HCT116 (cell line): ENCODE measurements at regions not wholly inside any gene's neighbourhood (a gene's known extent, or its start where the extent isn't known, plus 50 kb on each side); places are given as distances from the start of the nearest gene placed in this dataset.

Source experiments
- ATAC-seq: fragments of 200-7000 bp; cut with Tn5 transposase; 2 replicates; pipeline ENCODE4 v1.9.1; 2020; ENCODE audit warnings: mild to moderate bottlenecking, moderate library complexity
- BruUV-seq: library from RNA; stranded (reverse); fragments of 400-500 nt; replicated peaks from 2 replicates; lab custom pipeline; 2021; lab: Mats Ljungman, UMichigan
- CTCF ChIA-PET: fragments of 300-600 bp; sonication (Branson Sonifier 250); formaldehyde crosslinking; loops from one replicate; lab custom pipeline; 2021; ENCODE audit warnings: antibody characterized with exemption; lab: Charles Lee
- POLR2A ChIA-PET: fragments of 300-600, 350-600 bp; sonication (Branson Sonifier 250); formaldehyde crosslinking; loops from one replicate; lab custom pipeline; 2021; ENCODE audit warnings: antibody characterized with exemption; lab: Charles Lee
- RAD21 ChIA-PET, 2 experiments: fragments of 300-600 bp; sonication (Branson Sonifier 250); formaldehyde crosslinking; loops; one replicate each; lab custom pipeline; 2023; ENCODE audit warnings: low total read pairs in 2 of 2; ENCODE audit not compliant: uncharacterized antibody in 2 of 2, unreplicated experiment in 2 of 2, low non-redundant PET in 1 of 2; lab: Charles Lee
- DNase-seq: peaks from one replicate; pipeline ENCODE4 v3.0.0-alpha.2; 2010; ENCODE audit warnings: low read depth, low spot score
- H2AFZ ChIP-seq: fragments of 200-600 bp; shearing (Covaris generic), sonication (generic); 2 replicates; pipeline ENCODE4 v1.6.1; 2017; ENCODE audit warnings: low read depth, mixed run types, mixed read lengths, antibody characterized with exemption, low read length; ENCODE audit not compliant: poor library complexity, severe bottlenecking
- H3K27ac ChIP-seq: 2 replicates; pipeline ENCODE4 v1.5.1; 2012; ENCODE audit warnings: low read depth, low read length
- H3K27me3 ChIP-seq: fragments of 200-600 bp; sonication (generic); 2 replicates; pipeline ENCODE4 v1.6.1; 2016; ENCODE audit warnings: mixed run types, low read length, mixed read lengths; ENCODE audit not compliant: insufficient read depth
- H3K36me3 ChIP-seq, 2 experiments: fragments of 200-500 bp in 1 of 2; fragments of 200-600 bp in 1 of 2; sonication (Bioruptor generic) in 1 of 2; sonication (generic) in 1 of 2; 2 replicates each; pipeline versions ENCODE4 v1.5.1 to v1.6.1; 2014 to 2016; ENCODE audit warnings: low read length in 2 of 2, inconsistent platforms in 1 of 2, mixed read lengths in 1 of 2, mixed run types in 1 of 2; ENCODE audit not compliant: insufficient read depth in 2 of 2, control insufficient read depth in 1 of 2
- H3K4me1 ChIP-seq, 2 experiments: fragments of 200-600 bp in 1 of 2; sonication (generic) in 1 of 2; 2 replicates each; pipeline versions ENCODE4 v1.5.1 to v1.6.1; 2012 to 2017; ENCODE audit warnings: low read length in 2 of 2, inconsistent platforms in 1 of 2, mild to moderate bottlenecking in 1 of 2, mixed read lengths in 1 of 2, mixed run types in 1 of 2, moderate library complexity in 1 of 2; ENCODE audit not compliant: insufficient read depth in 2 of 2, control insufficient read depth in 1 of 2
- H3K4me2 ChIP-seq: fragments of 200-600 bp; sonication (generic); 2 replicates; pipeline ENCODE4 v1.6.1; 2017; ENCODE audit warnings: mixed run types, low read length, mixed read lengths
- H3K4me3 ChIP-seq, 2 experiments: fragments of 200-600 bp in 1 of 2; sonication (generic) in 1 of 2; replicated peaks in 1 of 2; 2 replicates each; pipeline ENCODE4 v1.5.1; 2011 to 2016; ENCODE audit warnings: low read length in 2 of 2, control low read depth in 1 of 2, low read depth in 1 of 2, mild to moderate bottlenecking in 1 of 2, mixed read lengths in 1 of 2, mixed run types in 1 of 2
- H3K79me2 ChIP-seq: fragments of 200-600 bp; sonication (generic); 2 replicates; pipeline ENCODE4 v1.6.1; 2017; ENCODE audit warnings: mild to moderate bottlenecking, mixed run types, low read length, moderate library complexity, mixed read lengths; ENCODE audit not compliant: insufficient read depth
- H3K9ac ChIP-seq: fragments of 200-600 bp; sonication (generic); 2 replicates; pipeline ENCODE4 v1.6.1; 2016; ENCODE audit warnings: low read length, mixed read lengths
- H3K9me2 ChIP-seq: fragments of 200-600 bp; sonication (generic), shearing (Covaris generic); 2 replicates; pipeline ENCODE4 v1.6.1; 2017; ENCODE audit warnings: mixed run types, mild to moderate bottlenecking, moderate library complexity; ENCODE audit not compliant: insufficient read depth
- H3K9me3 ChIP-seq, 2 experiments: fragments of 200-500 bp in 1 of 2; fragments of 200-600 bp in 1 of 2; sonication (Bioruptor generic) in 1 of 2; sonication (generic) in 1 of 2; 2 replicates each; pipeline ENCODE4 v1.6.1; 2014 to 2017; ENCODE audit warnings: low read length in 2 of 2, mixed read lengths in 2 of 2, inconsistent platforms in 1 of 2, low read depth in 1 of 2, mild to moderate bottlenecking in 1 of 2, mixed run types in 1 of 2, moderate library complexity in 1 of 2; ENCODE audit not compliant: control insufficient read depth in 1 of 2, insufficient read depth in 1 of 2
- H4K20me1 ChIP-seq: fragments of 200-600 bp; sonication (generic), shearing (Covaris generic); 2 replicates; pipeline ENCODE4 v1.6.1; 2017; ENCODE audit warnings: mixed run types, mild to moderate bottlenecking, moderate library complexity; ENCODE audit not compliant: insufficient read depth
- CBX3 ChIP-seq: IDR thresholded peaks from 2 replicates; pipeline ENCODE4 v1.6.1; 2012; ENCODE audit warnings: low read depth
- CEBPB ChIP-seq: IDR thresholded peaks from 2 replicates; pipeline ENCODE4 v1.6.1; 2012; ENCODE audit warnings: low read depth
- EZH2phosphoT487 ChIP-seq: fragments of 200-600 bp; IDR thresholded peaks from 2 replicates; pipeline ENCODE4 v1.6.1; 2018; ENCODE audit warnings: antibody characterized with exemption, borderline replicate concordance
- FOSL1 ChIP-seq: IDR thresholded peaks from 2 replicates; pipeline ENCODE4 v1.6.1; 2012; ENCODE audit warnings: low read depth
- JUND ChIP-seq: IDR thresholded peaks from 2 replicates; pipeline ENCODE4 v1.6.1; 2012
- POLR2A ChIP-seq: IDR thresholded peaks from 2 replicates; pipeline ENCODE4 v1.7.0; 2011; ENCODE audit warnings: borderline replicate concordance; ENCODE audit not compliant: insufficient read depth, insufficient read length; ENCODE audit errors: extremely low read depth
- SP1 ChIP-seq: IDR thresholded peaks from 2 replicates; pipeline ENCODE4 v1.6.1; 2012; ENCODE audit warnings: low read depth
- SRF ChIP-seq: IDR thresholded peaks from 2 replicates; pipeline ENCODE4 v1.6.1; 2012; ENCODE audit warnings: low read depth
- YY1 ChIP-seq: IDR thresholded peaks from 2 replicates; pipeline ENCODE4 v1.6.1; 2011; ENCODE audit warnings: low read length, low read depth, moderate library complexity, mild to moderate bottlenecking; ENCODE audit not compliant: insufficient replicate concordance; ENCODE audit errors: extremely low read depth
- ZFX ChIP-seq: fragments of 450-650 bp; IDR thresholded peaks from 2 replicates; pipeline ENCODE4 v1.6.1; 2017
- intact Hi-C: fragments of 100-400 bp; cut with micrococcal nuclease; formaldehyde crosslinking; loops from 2 replicates; pipeline ENCODE4 v1.10.0; 2022
- TF ChIP-seq, protein P1 (sequence below): IDR thresholded peaks from 2 replicates; pipeline ENCODE4 v1.6.1; 2012; ENCODE audit warnings: low read depth

DNA sequence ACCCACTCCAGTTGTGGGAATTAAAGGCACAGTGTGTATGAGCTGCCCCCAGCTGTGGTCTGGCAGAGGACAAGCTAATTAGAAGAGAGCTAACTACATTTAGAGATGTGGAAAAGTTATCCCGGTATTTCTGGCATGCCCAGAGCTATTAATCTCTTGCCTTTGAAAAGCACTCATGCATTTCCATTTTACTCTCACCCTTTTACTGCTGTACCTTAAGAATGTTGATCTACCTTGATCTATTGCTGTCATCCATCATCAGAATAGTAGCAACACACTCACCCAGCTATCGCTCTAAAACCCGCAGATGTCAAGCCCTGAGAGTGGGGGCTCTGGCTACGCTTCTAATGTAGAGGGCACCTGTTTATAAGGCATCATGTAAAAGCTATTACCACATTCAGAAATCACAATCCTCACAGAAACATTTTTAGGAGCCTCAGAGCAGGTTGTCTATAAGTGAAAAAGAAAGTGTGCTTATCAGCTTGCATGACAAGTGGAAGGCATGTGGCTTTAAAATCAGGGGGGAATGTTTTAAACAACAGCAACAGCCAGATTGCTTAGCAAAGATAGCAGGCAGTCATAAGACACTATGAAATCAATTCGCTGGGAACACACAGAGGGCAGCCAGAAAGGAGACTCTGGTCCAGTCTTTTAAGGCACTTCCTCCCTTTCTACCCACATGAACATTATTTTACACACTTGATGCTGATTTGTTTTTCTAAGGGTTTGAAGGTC is 224.2 kb upstream of the IRS2 start:
- ChIA-PET RAD21 (no interaction called here), CTCF (no interaction called here), POLR2A (no interaction called here)
- Histone ChIP-seq H3K9me2 (no peaks in the 10 kb centered on the region), H3K4me3 (no peak overlapping the region), H3K4me1 (peaks cover 16 to 60% of the 10 kb centered on the region in 2 experiments), H2AFZ (no peak overlapping the region), H3K79me2 (no peaks in the 10 kb centered on the region), H3K9ac (no peak overlapping the region), H3K36me3 (no peaks in the 10 kb centered on the region), H4K20me1 (no peaks in the 10 kb centered on the region), H3K9me3 (no peaks in the 10 kb centered on the region), H3K4me2 (no peak overlapping the region), H3K27me3 (no peaks in the 10 kb centered on the region), H3K27ac (no peak overlapping the region)
- intact Hi-C loops: no loop called here
- no peak for TF ChIP-seq EZH2phosphoT487
- TF ChIP-seq CBX3: no peak
- TF ChIP-seq SP1: no peak
- TF ChIP-seq CEBPB: no peak
- TF ChIP-seq POLR2A: no peak
- TF ChIP-seq JUND: no peak
- no peak for TF ChIP-seq FOSL1
- no peak for TF ChIP-seq ZFX
- TF ChIP-seq SRF: no peak
- TF ChIP-seq YY1: no peak
- TF ChIP-seq, protein P1, sequence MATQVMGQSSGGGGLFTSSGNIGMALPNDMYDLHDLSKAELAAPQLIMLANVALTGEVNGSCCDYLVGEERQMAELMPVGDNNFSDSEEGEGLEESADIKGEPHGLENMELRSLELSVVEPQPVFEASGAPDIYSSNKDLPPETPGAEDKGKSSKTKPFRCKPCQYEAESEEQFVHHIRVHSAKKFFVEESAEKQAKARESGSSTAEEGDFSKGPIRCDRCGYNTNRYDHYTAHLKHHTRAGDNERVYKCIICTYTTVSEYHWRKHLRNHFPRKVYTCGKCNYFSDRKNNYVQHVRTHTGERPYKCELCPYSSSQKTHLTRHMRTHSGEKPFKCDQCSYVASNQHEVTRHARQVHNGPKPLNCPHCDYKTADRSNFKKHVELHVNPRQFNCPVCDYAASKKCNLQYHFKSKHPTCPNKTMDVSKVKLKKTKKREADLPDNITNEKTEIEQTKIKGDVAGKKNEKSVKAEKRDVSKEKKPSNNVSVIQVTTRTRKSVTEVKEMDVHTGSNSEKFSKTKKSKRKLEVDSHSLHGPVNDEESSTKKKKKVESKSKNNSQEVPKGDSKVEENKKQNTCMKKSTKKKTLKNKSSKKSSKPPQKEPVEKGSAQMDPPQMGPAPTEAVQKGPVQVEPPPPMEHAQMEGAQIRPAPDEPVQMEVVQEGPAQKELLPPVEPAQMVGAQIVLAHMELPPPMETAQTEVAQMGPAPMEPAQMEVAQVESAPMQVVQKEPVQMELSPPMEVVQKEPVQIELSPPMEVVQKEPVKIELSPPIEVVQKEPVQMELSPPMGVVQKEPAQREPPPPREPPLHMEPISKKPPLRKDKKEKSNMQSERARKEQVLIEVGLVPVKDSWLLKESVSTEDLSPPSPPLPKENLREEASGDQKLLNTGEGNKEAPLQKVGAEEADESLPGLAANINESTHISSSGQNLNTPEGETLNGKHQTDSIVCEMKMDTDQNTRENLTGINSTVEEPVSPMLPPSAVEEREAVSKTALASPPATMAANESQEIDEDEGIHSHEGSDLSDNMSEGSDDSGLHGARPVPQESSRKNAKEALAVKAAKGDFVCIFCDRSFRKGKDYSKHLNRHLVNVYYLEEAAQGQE: no peak
- DNase-seq: no peak
- no peak for ATAC-seq
- BruUV-seq: no TSS peak
